HEK293 (cell line): ENCODE measurements at regions not wholly inside any gene's neighbourhood (a gene's known extent, or its start where the extent isn't known, plus 50 kb on each side); places are given as distances from the start of the nearest gene placed in this dataset.

Source experiments
- CTCF ChIA-PET: fragments of 350-600 bp; formaldehyde crosslinking; extraction: SDS; loops from one replicate; lab custom pipeline; 2021; ENCODE audit warnings: antibody characterized with exemption; lab: Yijun Ruan, JAX
- POLR2A ChIA-PET: fragments of 300-600 bp; formaldehyde crosslinking; extraction: SDS; loops from one replicate; lab custom pipeline; 2020; ENCODE audit warnings: antibody characterized with exemption, inconsistent platforms; lab: Yijun Ruan, JAX
- H3K27ac ChIP-seq: fragments of 200-500 bp; sonication (Bioruptor generic); 2 replicates; pipeline ENCODE4 v1.5.1; 2014; ENCODE audit warnings: low read depth, low read length, control low read depth, inconsistent platforms; ENCODE audit errors: extremely low read depth
- H3K36me3 ChIP-seq, 2 experiments: fragments of 200-500 bp in 1 of 2; sonication (Bioruptor generic) in 1 of 2; 1 replicate in 1 of 2; 2 replicates in 1 of 2; pipeline ENCODE4 v1.5.1; 2014 to 2017; ENCODE audit warnings: inconsistent platforms in 2 of 2, low read length in 2 of 2; ENCODE audit not compliant: control insufficient read depth in 2 of 2, insufficient read depth in 1 of 2
- H3K4me1 ChIP-seq: fragments of 200-500 bp; sonication (Bioruptor generic); 2 replicates; pipeline ENCODE4 v1.5.1; 2014; ENCODE audit warnings: mild to moderate bottlenecking, low read length, inconsistent platforms; ENCODE audit not compliant: control insufficient read depth, insufficient read depth
- H3K4me3 ChIP-seq: 2 replicates; pipeline ENCODE4 v1.5.1; 2011; ENCODE audit warnings: low read depth, mild to moderate bottlenecking, control low read depth, low read length, moderate library complexity
- H3K9me3 ChIP-seq: fragments of 200-500 bp; sonication (Bioruptor generic); 2 replicates; pipeline ENCODE4 v1.5.1; 2014; ENCODE audit warnings: low read depth, low read length, inconsistent platforms; ENCODE audit not compliant: control insufficient read depth, insufficient read depth
- GLI2 ChIP-seq: fragments of 450-650 bp; formaldehyde crosslinking; IDR thresholded peaks from 2 replicates; pipeline ENCODE4; 2017; ENCODE audit warnings: missing biosample characterization, missing genetic modification characterization, low read depth, borderline replicate concordance
- GLIS1 ChIP-seq: fragments of 450-650 bp; formaldehyde crosslinking; IDR thresholded peaks from 2 replicates; pipeline ENCODE4 v1.5.1; 2016; ENCODE audit warnings: missing biosample characterization, missing genetic modification characterization
- MYNN ChIP-seq: fragments of 450-650 bp; formaldehyde crosslinking; IDR thresholded peaks from 2 replicates; pipeline ENCODE4 v1.5.1; 2016; ENCODE audit warnings: missing biosample characterization, missing genetic modification characterization, borderline replicate concordance
- PRDM1 ChIP-seq: fragments of 450-650 bp; formaldehyde crosslinking; IDR thresholded peaks from 2 replicates; pipeline ENCODE4; 2016; ENCODE audit warnings: missing biosample characterization, missing genetic modification characterization
- SP7 ChIP-seq: fragments of 450-650 bp; formaldehyde crosslinking; IDR thresholded peaks from 2 replicates; pipeline ENCODE4 v1.5.1; 2016; ENCODE audit warnings: missing biosample characterization, missing genetic modification characterization
- YY1 ChIP-seq: fragments of 450-650 bp; formaldehyde crosslinking; IDR thresholded peaks from 2 replicates; pipeline ENCODE4 v1.5.1; 2018; ENCODE audit warnings: missing biosample characterization, missing genetic modification characterization
- ZBTB20 ChIP-seq: fragments of 450-650 bp; formaldehyde crosslinking; IDR thresholded peaks from 2 replicates; pipeline ENCODE4 v1.5.1; 2016; ENCODE audit warnings: missing biosample characterization, missing genetic modification characterization
- ZBTB48 ChIP-seq: fragments of 450-650 bp; formaldehyde crosslinking; IDR thresholded peaks from 2 replicates; pipeline ENCODE4 v1.5.1; 2016; ENCODE audit warnings: missing biosample characterization, missing genetic modification characterization
- ZFP69B ChIP-seq: fragments of 450-650 bp; formaldehyde crosslinking; IDR thresholded peaks from 2 replicates; pipeline ENCODE4 v1.5.1; 2016; ENCODE audit warnings: missing biosample characterization, missing genetic modification characterization
- ZNF132 ChIP-seq: fragments of 450-650 bp; formaldehyde crosslinking; IDR thresholded peaks from 2 replicates; pipeline ENCODE4 v1.5.1; 2017; ENCODE audit warnings: missing biosample characterization, missing genetic modification characterization, borderline replicate concordance
- ZNF19 ChIP-seq: fragments of 450-650 bp; formaldehyde crosslinking; IDR thresholded peaks from 2 replicates; pipeline ENCODE4; 2016; ENCODE audit warnings: missing biosample characterization, missing genetic modification characterization, low read depth
- ZNF302 ChIP-seq: fragments of 450-650 bp; formaldehyde crosslinking; IDR thresholded peaks from 2 replicates; pipeline ENCODE4 v1.5.1; 2016; ENCODE audit warnings: missing biosample characterization, missing genetic modification characterization, low read depth
- ZNF335 ChIP-seq: fragments of 450-650 bp; formaldehyde crosslinking; conservative IDR thresholded peaks from 2 replicates; pipeline ENCODE4 v1.5.1; 2016; ENCODE audit warnings: missing biosample characterization, missing genetic modification characterization
- ZNF488 ChIP-seq: fragments of 450-650 bp; formaldehyde crosslinking; IDR thresholded peaks from 2 replicates; pipeline ENCODE4 v1.5.1; 2016; ENCODE audit warnings: missing biosample characterization, missing genetic modification characterization
- ZNF514 ChIP-seq: fragments of 450-650 bp; formaldehyde crosslinking; IDR thresholded peaks from 2 replicates; pipeline ENCODE4 v1.5.1; 2016; ENCODE audit warnings: missing biosample characterization, missing genetic modification characterization
- ZNF610 ChIP-seq: fragments of 450-650 bp; formaldehyde crosslinking; IDR thresholded peaks from 2 replicates; pipeline ENCODE4 v1.5.1; 2016; ENCODE audit warnings: missing biosample characterization, missing genetic modification characterization, borderline replicate concordance
- ZNF692 ChIP-seq: fragments of 450-650 bp; formaldehyde crosslinking; IDR thresholded peaks from 2 replicates; pipeline ENCODE4 v1.5.1; 2016; ENCODE audit warnings: missing biosample characterization, missing genetic modification characterization
- ZNF792 ChIP-seq: fragments of 450-650 bp; formaldehyde crosslinking; IDR thresholded peaks from 2 replicates; pipeline ENCODE4 v1.5.1; 2016; ENCODE audit warnings: missing biosample characterization, missing genetic modification characterization

- Histone ChIP-seq H3K36me3 (no peaks in the 10 kb centered on the region), H3K9me3 (no peaks in the 10 kb centered on the region), H3K4me3 (no peak overlapping the region), H3K27ac (no peak overlapping the region), H3K4me1 (peaks cover 4% of the 10 kb centered on the region; the same call in 1 of the 2 replicates)
- ChIA-PET CTCF (interaction anchor here (0.7 to 1.3 kb wide), 3 partner anchors 27 to 225 kb away, joined by 3 to 5 read pairs (median 3); no protein-coding TSS in a partner anchor), POLR2A (interaction anchor here (1.0 to 2.5 kb wide), 2 partner anchors 23 to 50 kb away, joined by 4 to 26 read pairs; no protein-coding TSS in a partner anchor)
- TF ChIP-seq SP7 (tag by site-specific recombination): no peak
- no peak for TF ChIP-seq ZNF514 (tag by site-specific recombination)
- no peak for TF ChIP-seq GLIS1 (tag by site-specific recombination)
- TF ChIP-seq ZNF610: no peak
- TF ChIP-seq ZNF692: peak; percentile 91
- TF ChIP-seq ZNF335 (tag by site-specific recombination): peak; percentile 58
- no peak for TF ChIP-seq ZNF19 (tag by site-specific recombination)
- no peak for TF ChIP-seq ZNF132 (tag by site-specific recombination)
- TF ChIP-seq PRDM1 (tag by site-specific recombination): no peak
- no peak for TF ChIP-seq MYNN
- peak; percentile 72; the same call in 1 of the 2 replicates for TF ChIP-seq ZBTB48 (tag by site-specific recombination)
- TF ChIP-seq ZNF792: no peak
- no peak for TF ChIP-seq ZNF302 (tag by site-specific recombination)
- no peak for TF ChIP-seq GLI2 (tag by site-specific recombination)
- 0 out of 2 replicates have a peak, but pooled peaks have one; percentile 38 for TF ChIP-seq ZFP69B (tag by site-specific recombination)
- TF ChIP-seq ZNF488 (tag by site-specific recombination): no peak
These were observed 51.2 kb upstream of the ZSWIM6 start for GRCh38 chr5:61280761-61281427.

GRCh38 chr5:61281686-61282085, 50.4 kb upstream of the ZSWIM6 start:
- Histone ChIP-seq H3K4me3 (no peak overlapping the region), H3K4me1 (peaks cover 4% of the 10 kb centered on the region; the same call in 1 of the 2 replicates), H3K36me3 (no peaks in the 10 kb centered on the region), H3K27ac (no peak overlapping the region), H3K9me3 (no peaks in the 10 kb centered on the region)
- TF ChIP-seq ZBTB20: no peak
- TF ChIP-seq YY1 (tag by site-specific recombination): no peak
- ChIA-PET POLR2A (interaction anchor here (2.5 kb wide), 1 partner anchor 49 kb away, joined by 26 read pairs; no protein-coding TSS in a partner anchor), CTCF (interaction anchor here (0.9 kb wide), 1 partner anchor 226 kb away, joined by 3 read pairs; no protein-coding TSS in a partner anchor)
